HepG2 (cell line): ENCODE measurements at regions not wholly inside any gene's neighbourhood (a gene's known extent, or its start where the extent isn't known, plus 50 kb on each side); places are given as distances from the start of the nearest gene placed in this dataset.

ENCODE experiments used
- ATAC-seq: fragments of 200-7000 bp; cut with Tn5 transposase; 3 replicates; pipeline ENCODE4 v1.9.1; 2020; ENCODE audit warnings: mild to moderate bottlenecking, moderate library complexity
- BruUV-seq: library from RNA; stranded (reverse); fragments of 400-500 nt; replicated peaks from 2 replicates; lab custom pipeline; 2021; lab: Mats Ljungman, UMichigan
- CTCF ChIA-PET: fragments of 300-600 bp; formaldehyde crosslinking; extraction: SDS; loops from one replicate; lab custom pipeline; 2021; ENCODE audit warnings: low total read pairs, inconsistent platforms, low intra/inter-chr PET ratio; lab: Yijun Ruan, JAX
- POLR2A ChIA-PET: fragments of 350-600 bp; sonication (Branson Sonifier 250); formaldehyde crosslinking; loops from one replicate; lab custom pipeline; 2020; ENCODE audit warnings: antibody characterized with exemption, inconsistent platforms; lab: Yijun Ruan, JAX
- DNase-seq: peaks from one replicate; pipeline ENCODE4 v3.0.0-alpha.2; 2015; ENCODE audit warnings: low spot score
- FAIRE-seq: peaks from 3 replicates; lab custom pipeline; 2011; peaks lifted over from hg19 to GRCh38; lab: Jason Lieb, UNC
- H2AFZ ChIP-seq: one replicate; pipeline ENCODE4 v1.6.1; 2011; ENCODE audit warnings: low read length, inconsistent platforms
- H3K27ac ChIP-seq: fragments of 300-600 bp; 3 replicates; pipeline ENCODE4 v1.8.0; 2011; ENCODE audit warnings: mixed run types, mild to moderate bottlenecking, mixed read lengths, low read length, inconsistent platforms; ENCODE audit not compliant: insufficient read depth; ENCODE audit errors: extremely low read length
- H3K27me3 ChIP-seq, 2 experiments: fragments of 200-600 bp in 1 of 2; 2 replicates in 1 of 2; 3 replicates in 1 of 2; pipeline versions ENCODE4 v1.6.0 to v1.8.0; 2011; ENCODE audit warnings: low read length in 2 of 2, mild to moderate bottlenecking in 2 of 2, moderate library complexity in 2 of 2, inconsistent platforms in 1 of 2; ENCODE audit not compliant: insufficient read depth in 2 of 2, control insufficient read depth in 1 of 2
- H3K36me3 ChIP-seq, 2 experiments: fragments of 200-600 bp in 1 of 2; replicated peaks in 1 of 2; 2 replicates in 1 of 2; 3 replicates in 1 of 2; pipeline versions ENCODE4 v1.5.1 to v1.8.0; 2011; ENCODE audit warnings: low read length in 2 of 2, inconsistent platforms in 1 of 2; ENCODE audit not compliant: insufficient read depth in 2 of 2, control insufficient read depth in 1 of 2
- H3K4me1 ChIP-seq: 2 replicates; pipeline ENCODE4 v1.5.1; 2012; ENCODE audit warnings: low read length, inconsistent platforms; ENCODE audit not compliant: insufficient read depth
- H3K4me2 ChIP-seq: 2 replicates; pipeline ENCODE4 v1.6.0; 2011; ENCODE audit warnings: low read depth, low read length, inconsistent platforms
- H3K4me3 ChIP-seq, 3 experiments: fragments of 200-600 bp in 1 of 3; sonication (generic), shearing (Covaris generic) in 1 of 3; replicated peaks in 1 of 3; 2 replicates each; pipeline ENCODE4 v1.5.1; 2011 to 2016; ENCODE audit warnings: low read length in 3 of 3, inconsistent platforms in 2 of 3, low read depth in 2 of 3, mild to moderate bottlenecking in 2 of 3, control low read depth in 1 of 3, mixed read lengths in 1 of 3; ENCODE audit not compliant: insufficient read depth in 1 of 3
- H3K79me2 ChIP-seq: one replicate; pipeline ENCODE4 v1.6.1; 2011; ENCODE audit warnings: low read length, inconsistent platforms; ENCODE audit not compliant: insufficient read depth
- H3K9ac ChIP-seq: 2 replicates; pipeline ENCODE4 v1.6.0; 2011; ENCODE audit warnings: mild to moderate bottlenecking, low read depth, low read length, inconsistent platforms; ENCODE audit not compliant: insufficient read depth
- H3K9me3 ChIP-seq: 2 replicates; pipeline ENCODE4 v1.5.1; 2012; ENCODE audit warnings: mild to moderate bottlenecking, low read length
- H4K20me1 ChIP-seq: 2 replicates; pipeline ENCODE4 v1.6.0; 2011; ENCODE audit warnings: inconsistent platforms, mild to moderate bottlenecking, low read length, moderate library complexity; ENCODE audit not compliant: insufficient read depth
- ARHGAP35 ChIP-seq: sonication (generic); formaldehyde crosslinking; IDR thresholded peaks from 2 replicates; pipeline ENCODE4 v1.9.0; 2022; ENCODE audit warnings: mild to moderate bottlenecking, inconsistent platforms, moderate library complexity, missing genetic modification reagents, borderline replicate concordance
- ATM ChIP-seq: fragments of 450-650 bp; IDR thresholded peaks from 2 replicates; pipeline ENCODE4 v1.7.1; 2017; ENCODE audit warnings: mild to moderate bottlenecking, borderline replicate concordance
- CEBPB ChIP-seq: IDR thresholded peaks from 2 replicates; pipeline ENCODE4 v1.6.1; 2011; ENCODE audit warnings: low read depth, low read length, improper control_type of control experiment, borderline replicate concordance
- ISL2 ChIP-seq: sonication (generic); formaldehyde crosslinking; IDR thresholded peaks from 2 replicates; pipeline ENCODE4 v1.5.0; 2020; ENCODE audit warnings: missing genetic modification reagents
- TFE3 ChIP-seq: IDR thresholded peaks from 2 replicates; pipeline ENCODE4 v1.6.1; 2016
- WIZ ChIP-seq: sonication (generic); formaldehyde crosslinking; IDR thresholded peaks from 2 replicates; pipeline ENCODE4 v1.5.1; 2020; ENCODE audit warnings: mild to moderate bottlenecking, missing genetic modification reagents
- ZFAT ChIP-seq: sonication (generic); formaldehyde crosslinking; conservative IDR thresholded peaks from 2 replicates; pipeline ENCODE4 v1.8.1; 2023; ENCODE audit warnings: missing genetic modification reagents, inconsistent platforms
- ZNF639 ChIP-seq: conservative IDR thresholded peaks from 2 replicates; pipeline ENCODE4 v1.6.1; 2018; ENCODE audit warnings: missing genetic modification reagents
- ZNF670 ChIP-seq: sonication (generic); formaldehyde crosslinking; IDR thresholded peaks from 2 replicates; pipeline ENCODE4 v1.8.0; 2022; ENCODE audit warnings: mild to moderate bottlenecking, missing genetic modification reagents, borderline replicate concordance
- ZNF777 ChIP-seq: sonication (generic); formaldehyde crosslinking; IDR thresholded peaks from 2 replicates; pipeline ENCODE4 v1.4.0; 2020; ENCODE audit warnings: missing genetic modification reagents
- ZSCAN31 ChIP-seq: sonication (generic); formaldehyde crosslinking; IDR thresholded peaks from 2 replicates; pipeline ENCODE4 v1.5.0; 2020; ENCODE audit warnings: low read depth, mild to moderate bottlenecking, missing genetic modification reagents
- WGBS: methylation state at CpG from one replicate; pipeline ENCODE4 v1.1.6; 2017; ENCODE audit warnings: low lambda C conversion rate; 5-methylcytosine and 5-hydroxymethylcytosine counted together
- in situ Hi-C: cut with HindIII; loops from 2 replicates; pipeline ENCODE4 v1.10.0; 2017; ENCODE audit warnings: low pct_unique_long_range_greater_than_20kb; ENCODE audit not compliant: extremely low pct_ligation_motif_present
- intact Hi-C: fragments of 100-400 bp; cut with micrococcal nuclease; formaldehyde crosslinking; loops from one replicate; pipeline ENCODE4 v1.10.0; 2022; ENCODE audit not compliant: unreplicated experiment
- TF ChIP-seq, protein P1 (sequence below): IDR thresholded peaks from 2 replicates; pipeline ENCODE4 v1.6.1; 2016; ENCODE audit warnings: mild to moderate bottlenecking, missing biosample characterization, missing genetic modification reagents
- TF ChIP-seq, protein P2 (sequence below): sonication (generic); formaldehyde crosslinking; IDR thresholded peaks from 2 replicates; pipeline ENCODE4 v1.4.0; 2020; ENCODE audit warnings: missing genetic modification reagents, borderline replicate concordance
- TF ChIP-seq, protein P3 (sequence below): IDR thresholded peaks from 2 replicates; pipeline ENCODE4 v1.6.1; 2016; ENCODE audit warnings: missing compliant biosample characterization, missing genetic modification reagents, borderline replicate concordance

- TF ChIP-seq ATM (no peak), ISL2 (no peak)
- Histone ChIP-seq H4K20me1 (no peaks in the 10 kb centered on the region), H3K79me2 (no peaks in the 10 kb centered on the region), H3K27me3 (no peaks in the 10 kb centered on the region; a peak in 1 of 5 replicates), H3K9me3 (peaks cover 63% of the 10 kb centered on the region), H3K27ac (no peak overlapping the region), H3K9ac (no peak overlapping the region), H3K4me3 (no peak overlapping the region), H2AFZ (no peak overlapping the region), H3K4me1 (no peaks in the 10 kb centered on the region), H3K4me2 (no peak overlapping the region), H3K36me3 (no peaks in the 10 kb centered on the region)
- intact Hi-C loops: no loop called here
- no peak for ATAC-seq
- no peak for DNase-seq
- in situ Hi-C loops: no loop called here
- CTCF ChIA-PET: no interaction called here
- WGBS: 30% methylated on average over 13 of the region's 16 CpGs
- no TSS peak for BruUV-seq
- POLR2A ChIA-PET: no interaction called here
- no peak for FAIRE-seq
These were observed 823.4 kb upstream of the NEGR1 start for GRCh38 chr1:73105755-73106154.

DNA sequence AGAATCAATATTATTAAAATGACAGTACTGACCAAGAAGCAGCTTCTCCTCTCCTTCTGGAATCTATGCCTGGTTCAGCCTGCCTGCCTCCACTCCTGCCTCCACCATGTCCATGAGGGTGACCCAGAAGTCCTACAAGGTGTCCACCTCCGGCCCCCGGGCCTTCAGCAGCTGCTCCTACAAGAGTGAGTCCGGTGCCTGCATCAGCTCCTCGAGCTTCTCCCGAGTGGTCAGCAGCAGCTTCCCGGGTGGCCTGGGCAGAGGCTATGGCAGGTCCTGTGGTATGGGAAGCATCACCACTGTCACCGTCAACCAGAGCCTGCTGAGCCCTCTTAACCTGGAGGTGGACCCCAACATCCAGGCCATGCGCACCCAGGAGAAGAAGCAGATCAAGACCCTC lies 822.4 kb upstream of the NEGR1 start:
- BruUV-seq: no TSS peak
- no peak for DNase-seq
- no peaks in the 10 kb centered on the region for H3K4me1 ChIP-seq
- H3K27me3 ChIP-seq: no peaks in the 10 kb centered on the region; a peak in 1 of 5 replicates
- intact Hi-C loops (no loop called here), in situ Hi-C loops (no loop called here)
- CTCF ChIA-PET: no interaction called here
- H3K4me2 ChIP-seq: no peak overlapping the region
- no peak overlapping the region for H2AFZ ChIP-seq
- H3K36me3 ChIP-seq: no peaks in the 10 kb centered on the region
- H3K9ac ChIP-seq: no peak overlapping the region
- H3K4me3 ChIP-seq: no peak overlapping the region
- peaks cover 73% of the 10 kb centered on the region for H3K9me3 ChIP-seq
- no peak overlapping the region for H3K27ac ChIP-seq
- POLR2A ChIA-PET: no interaction called here
- no peaks in the 10 kb centered on the region for H3K79me2 ChIP-seq
- WGBS: 6% methylated on average over 2 of the region's 8 CpGs
- ATAC-seq: no peak
- no peak for FAIRE-seq
- no peaks in the 10 kb centered on the region for H4K20me1 ChIP-seq
- TF ChIP-seq ZSCAN31 (CRISPR knock-in tag) (no peak), TFE3 (no peak), ZNF670 (CRISPR knock-in tag) (no peak), CEBPB (no peak), ARHGAP35 (CRISPR knock-in tag) (no peak), ZFAT (CRISPR knock-in tag) (no peak), ZNF777 (CRISPR knock-in tag) (no peak), WIZ (CRISPR knock-in tag) (no peak), ZNF639 (CRISPR knock-in tag) (no peak)
- TF ChIP-seq, protein P1, sequence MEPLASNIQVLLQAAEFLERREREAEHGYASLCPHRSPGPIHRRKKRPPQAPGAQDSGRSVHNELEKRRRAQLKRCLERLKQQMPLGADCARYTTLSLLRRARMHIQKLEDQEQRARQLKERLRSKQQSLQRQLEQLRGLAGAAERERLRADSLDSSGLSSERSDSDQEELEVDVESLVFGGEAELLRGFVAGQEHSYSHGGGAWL (CRISPR knock-in tag): no peak
- TF ChIP-seq, protein P2, sequence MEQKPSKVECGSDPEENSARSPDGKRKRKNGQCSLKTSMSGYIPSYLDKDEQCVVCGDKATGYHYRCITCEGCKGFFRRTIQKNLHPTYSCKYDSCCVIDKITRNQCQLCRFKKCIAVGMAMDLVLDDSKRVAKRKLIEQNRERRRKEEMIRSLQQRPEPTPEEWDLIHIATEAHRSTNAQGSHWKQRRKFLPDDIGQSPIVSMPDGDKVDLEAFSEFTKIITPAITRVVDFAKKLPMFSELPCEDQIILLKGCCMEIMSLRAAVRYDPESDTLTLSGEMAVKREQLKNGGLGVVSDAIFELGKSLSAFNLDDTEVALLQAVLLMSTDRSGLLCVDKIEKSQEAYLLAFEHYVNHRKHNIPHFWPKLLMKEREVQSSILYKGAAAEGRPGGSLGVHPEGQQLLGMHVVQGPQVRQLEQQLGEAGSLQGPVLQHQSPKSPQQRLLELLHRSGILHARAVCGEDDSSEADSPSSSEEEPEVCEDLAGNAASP (CRISPR knock-in tag): no peak
- TF ChIP-seq, protein P3, sequence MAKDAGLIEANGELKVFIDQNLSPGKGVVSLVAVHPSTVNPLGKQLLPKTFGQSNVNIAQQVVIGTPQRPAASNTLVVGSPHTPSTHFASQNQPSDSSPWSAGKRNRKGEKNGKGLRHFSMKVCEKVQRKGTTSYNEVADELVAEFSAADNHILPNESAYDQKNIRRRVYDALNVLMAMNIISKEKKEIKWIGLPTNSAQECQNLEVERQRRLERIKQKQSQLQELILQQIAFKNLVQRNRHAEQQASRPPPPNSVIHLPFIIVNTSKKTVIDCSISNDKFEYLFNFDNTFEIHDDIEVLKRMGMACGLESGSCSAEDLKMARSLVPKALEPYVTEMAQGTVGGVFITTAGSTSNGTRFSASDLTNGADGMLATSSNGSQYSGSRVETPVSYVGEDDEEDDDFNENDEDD (CRISPR knock-in tag): no peak
